Inflammatory macrophage treated with lipopolysaccharide for 1 hour (primary cell): ENCODE measurements at regions not wholly inside any gene's neighbourhood (a gene's known extent, or its start where the extent isn't known, plus 50 kb on each side); places are given as distances from the start of the nearest gene placed in this dataset.

ENCODE experiments used
- DNase-seq, 2 donors: peaks; one replicate each; pipeline ENCODE4 v3.0.0-alpha.2; 2020 to 2022

- no peak for DNase-seq
Measured at GRCh38 chr10:120705309-120705708, 145.9 kb upstream of the WDR11 start.

- peak; percentile 21 to 56 for DNase-seq
Measured at GRCh38 chr10:120710076-120710475, 141.1 kb upstream of the WDR11 start.

- no peak for DNase-seq
Measured at GRCh38 chr10:120711860-120712259, 139.3 kb upstream of the WDR11 start.

GRCh38 chr10:120713573-120714205, 137.5 kb upstream of the WDR11 start:
- peak; percentile 45 to 79 for DNase-seq

- peak; percentile 80 to 85 for DNase-seq
Measured at GRCh38 chr10:120715171-120715570, 136.0 kb upstream of the WDR11 start.

- peak in 1 of 2 donors; percentile 25 for DNase-seq
Measured at GRCh38 chr10:120719333-120719732, 131.8 kb upstream of the WDR11 start.

- DNase-seq = no peak
Measured at GRCh38 chr10:120727001-120727400, 124.2 kb upstream of the WDR11 start.

GRCh38 chr10:120729547-120729946, 121.6 kb upstream of the WDR11 start:
- no peak for DNase-seq

- DNase-seq = no peak
Measured at GRCh38 chr10:120732067-120732466, 119.1 kb upstream of the WDR11 start.

- no peak for DNase-seq
Measured at GRCh38 chr10:120732643-120733313, 118.4 kb upstream of the WDR11 start.

- DNase-seq = no peak
Measured at GRCh38 chr10:120734483-120735078, 116.6 kb upstream of the WDR11 start.

GRCh38 chr10:120735315-120735714, 115.8 kb upstream of the WDR11 start:
- DNase-seq = no peak

GRCh38 chr10:120735773-120736371, 115.3 kb upstream of the WDR11 start:
- DNase-seq = peak in 1 of 2 donors; percentile 36

- DNase-seq = no peak
Measured at GRCh38 chr10:120736377-120736776, 114.8 kb upstream of the WDR11 start.

- no peak for DNase-seq
Measured at GRCh38 chr10:120738658-120739057, 112.5 kb upstream of the WDR11 start.

GRCh38 chr10:120741396-120741795, 109.8 kb upstream of the WDR11 start:
- no peak for DNase-seq

GRCh38 chr10:120742373-120742772, 108.8 kb upstream of the WDR11 start:
- no peak for DNase-seq

- no peak for DNase-seq
Measured at GRCh38 chr10:120744040-120744439, 107.1 kb upstream of the WDR11 start.

GRCh38 chr10:120746001-120746777, 105.0 kb upstream of the WDR11 start:
- DNase-seq = peak; percentile 71 to 72

GRCh38 chr10:120748519-120748918, 102.6 kb upstream of the WDR11 start:
- no peak for DNase-seq

GRCh38 chr10:120749072-120749471, 102.1 kb upstream of the WDR11 start:
- no peak for DNase-seq

GRCh38 chr10:120749856-120750566, 101.2 kb upstream of the WDR11 start:
- DNase-seq = peak; percentile 74 to 80
